NCI-H146 treated with DMSO at 0.1 percent for 48 hours (cell line): ENCODE measurements at regions not wholly inside any gene's neighbourhood (a gene's known extent, or its start where the extent isn't known, plus 50 kb on each side); places are given as distances from the start of the nearest gene placed in this dataset.
A peak's percentile ranks its signal among the peaks of the same experiment; 100 is the strongest.

Experiments
- DNase-seq: peaks from one replicate; lab custom pipeline; 2025; ENCODE audit not compliant: unreplicated experiment; lab: John Stamatoyannopoulos, UW

GRCh38 chr19:29395111-29395733 is 130.6 kb upstream of the VSTM2B start:
- no peak for DNase-seq

DNA sequence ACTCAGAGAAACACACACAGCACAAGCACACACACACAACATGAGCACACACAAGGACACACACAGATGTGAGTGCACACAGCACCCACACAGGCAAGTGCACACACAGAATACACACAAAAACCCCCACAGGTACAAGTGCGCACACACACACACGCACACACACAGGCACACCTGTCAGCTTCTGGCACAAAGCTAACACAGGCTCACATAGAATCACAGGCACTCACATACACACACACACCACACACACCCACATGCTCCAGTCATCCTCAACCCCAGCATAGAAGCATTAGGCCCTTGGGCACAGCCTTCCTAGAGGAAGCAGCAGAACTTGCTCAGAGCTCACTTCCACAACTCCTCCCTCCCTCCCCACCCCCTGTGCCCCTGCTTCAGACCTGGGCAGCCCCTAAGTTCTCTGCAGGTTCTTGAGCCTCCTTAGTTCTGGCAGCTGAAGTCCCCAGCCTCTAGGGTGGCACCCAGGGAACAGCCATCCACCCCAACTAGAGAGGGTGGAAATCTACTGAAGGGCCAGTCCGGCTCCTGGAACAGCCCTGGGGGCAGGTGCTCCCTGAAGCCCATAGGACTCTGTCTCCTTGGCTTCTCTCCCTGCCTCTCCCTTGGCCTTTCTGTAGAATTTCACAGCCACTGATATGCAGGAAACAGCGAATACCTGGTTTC is 129.9 kb upstream of the VSTM2B start:
- no peak for DNase-seq

- DNase-seq, result no peak
Measured at GRCh38 chr19:29396925-29397324, 128.9 kb upstream of the VSTM2B start.

DNA sequence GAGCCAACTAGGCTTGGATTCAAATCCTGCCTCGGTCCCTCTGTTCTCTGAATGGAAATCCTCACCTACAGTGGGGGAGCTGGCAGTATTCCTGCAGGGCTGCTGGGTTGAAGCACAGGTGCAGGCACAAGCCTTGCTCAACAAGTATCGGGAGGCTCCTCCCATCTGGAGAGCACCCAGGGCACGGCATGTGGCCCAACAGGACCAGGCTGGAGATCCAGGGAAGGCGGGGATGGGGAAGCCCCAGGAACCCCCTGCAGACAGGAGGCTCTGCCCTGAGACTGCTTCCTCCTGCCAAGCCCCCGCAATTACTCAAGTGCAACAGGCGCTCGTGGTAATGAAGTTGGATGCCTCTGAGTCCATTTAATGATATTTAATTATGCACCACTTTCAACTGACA is 128.0 kb upstream of the VSTM2B start:
- no peak for DNase-seq

DNA sequence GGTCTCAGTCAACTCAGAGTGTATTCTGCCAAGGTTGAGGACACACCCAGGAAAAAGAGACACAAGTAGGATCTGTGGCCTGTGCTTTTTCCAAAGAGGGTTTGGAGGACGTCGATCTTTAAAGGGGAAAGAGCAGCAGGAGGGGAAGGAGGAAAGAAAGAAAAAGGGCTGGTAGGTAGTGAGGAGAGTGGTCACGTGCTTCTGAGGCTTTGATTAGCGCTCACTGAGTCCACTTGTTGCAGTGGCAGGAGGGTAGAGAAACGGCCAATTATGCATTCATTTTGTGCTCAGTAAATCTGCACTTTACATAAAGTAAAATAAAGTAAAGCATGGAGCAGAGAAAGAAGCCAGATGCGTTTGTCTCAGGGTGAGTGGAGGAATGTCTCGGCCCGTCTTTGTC is 126.0 kb upstream of the VSTM2B start:
- DNase-seq, result no peak

GRCh38 chr19:29400917-29401711 is 124.7 kb upstream of the VSTM2B start:
- no peak for DNase-seq

DNA sequence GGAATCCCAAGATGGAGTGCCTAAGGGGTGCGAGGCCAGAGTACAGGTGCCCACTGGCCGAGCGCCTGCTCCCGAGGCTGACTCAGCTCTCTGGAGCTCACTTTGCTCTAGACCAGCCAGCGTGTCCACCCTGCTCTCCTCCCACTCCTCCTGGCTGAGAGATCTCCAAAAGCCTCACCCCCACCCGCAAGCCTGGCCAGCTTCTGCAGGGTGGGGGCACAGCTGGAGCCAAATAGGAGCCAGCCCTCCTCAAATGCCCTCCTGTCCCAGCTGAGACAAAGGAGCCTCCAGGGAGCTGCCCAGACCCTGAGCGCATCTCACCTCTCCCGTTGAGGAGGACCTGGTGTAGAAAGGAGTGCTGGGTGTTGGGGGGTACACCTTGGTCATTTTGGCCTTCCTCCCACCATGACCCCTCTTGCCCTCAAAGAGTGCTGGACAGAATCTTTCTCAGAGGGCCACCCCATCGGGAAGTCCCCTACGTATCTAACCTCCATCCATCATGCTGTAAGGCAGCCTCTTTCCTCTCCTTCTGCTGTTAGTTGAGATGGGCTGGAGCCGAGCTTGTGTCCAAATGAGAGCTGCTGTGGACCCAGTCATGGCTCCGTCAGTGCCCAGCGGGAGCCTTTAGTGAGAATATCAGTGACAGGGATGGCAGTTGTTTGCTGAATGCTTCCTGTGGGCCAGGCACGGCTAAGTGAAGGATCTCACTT is 123.9 kb upstream of the VSTM2B start:
- no peak for DNase-seq

DNA sequence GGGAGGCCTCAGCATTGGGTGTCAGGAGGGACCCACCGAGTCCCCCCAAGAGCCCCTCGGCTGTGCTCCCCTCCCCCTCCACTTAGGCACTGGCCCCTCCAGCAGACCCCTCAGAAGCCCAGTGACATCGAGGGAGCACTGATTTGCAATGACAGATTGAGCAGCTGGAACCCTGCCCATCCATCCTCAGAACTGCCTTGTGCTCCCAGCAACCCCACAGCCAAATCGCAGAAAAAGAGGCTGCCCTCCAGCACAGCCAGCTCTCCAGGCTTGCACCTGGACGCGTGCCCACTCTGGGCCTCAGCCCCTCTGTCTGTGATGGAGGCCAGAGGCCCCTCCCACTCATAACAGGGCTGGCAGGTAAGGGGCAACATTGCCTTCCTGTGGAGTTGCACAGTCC is 123.2 kb upstream of the VSTM2B start:
- DNase-seq, result no peak

- DNase-seq, result peak; percentile 46
Measured at GRCh38 chr19:29404015-29404414, 121.8 kb upstream of the VSTM2B start.

- DNase-seq, result peak; percentile 5
Measured at GRCh38 chr19:29404951-29405727, 120.7 kb upstream of the VSTM2B start.

- DNase-seq, result no peak
Measured at GRCh38 chr19:29405728-29405995, 120.1 kb upstream of the VSTM2B start.

DNA sequence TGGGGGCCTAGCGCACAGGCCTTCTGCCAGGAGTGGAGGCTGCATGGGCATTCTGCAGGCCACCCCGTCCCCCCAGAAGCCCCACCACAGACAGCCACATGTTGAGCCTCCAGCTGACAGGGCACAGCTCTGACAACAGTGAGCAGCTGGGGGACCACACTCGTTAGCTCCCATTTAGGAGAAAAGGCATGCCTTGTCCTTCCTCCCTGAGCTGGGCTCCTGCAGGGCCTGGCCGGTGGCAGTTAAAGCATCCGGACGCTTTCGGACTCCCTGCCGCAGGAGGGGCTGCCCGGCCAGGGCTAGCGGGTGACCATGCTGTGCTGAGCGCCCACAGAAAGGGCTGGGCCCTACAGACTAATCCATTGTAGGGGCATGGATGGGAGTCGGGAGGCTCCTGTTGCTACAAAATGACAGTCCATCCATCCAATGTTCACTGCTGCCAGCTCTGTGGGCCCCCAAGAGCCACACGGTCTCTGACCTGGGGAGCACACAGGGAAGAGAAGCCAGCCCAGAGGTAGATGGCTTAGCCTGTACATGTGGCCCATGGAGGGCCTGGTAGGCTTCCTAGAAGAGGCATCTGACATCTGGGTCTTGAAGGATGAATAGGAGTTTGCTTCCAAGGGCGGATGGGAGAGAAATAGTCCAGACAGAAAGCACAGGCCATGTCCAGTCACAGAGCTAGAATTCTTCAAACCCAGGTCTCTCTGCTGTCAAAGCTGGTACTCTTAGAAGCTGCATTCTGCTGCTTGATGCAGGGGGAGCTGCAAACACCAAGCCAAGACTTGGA is 116.5 kb upstream of the VSTM2B start:
- no peak for DNase-seq

- no peak for DNase-seq
Measured at GRCh38 chr19:29410601-29411000, 115.2 kb upstream of the VSTM2B start.

- DNase-seq, result no peak
Measured at GRCh38 chr19:29411113-29411581, 114.6 kb upstream of the VSTM2B start.

DNA sequence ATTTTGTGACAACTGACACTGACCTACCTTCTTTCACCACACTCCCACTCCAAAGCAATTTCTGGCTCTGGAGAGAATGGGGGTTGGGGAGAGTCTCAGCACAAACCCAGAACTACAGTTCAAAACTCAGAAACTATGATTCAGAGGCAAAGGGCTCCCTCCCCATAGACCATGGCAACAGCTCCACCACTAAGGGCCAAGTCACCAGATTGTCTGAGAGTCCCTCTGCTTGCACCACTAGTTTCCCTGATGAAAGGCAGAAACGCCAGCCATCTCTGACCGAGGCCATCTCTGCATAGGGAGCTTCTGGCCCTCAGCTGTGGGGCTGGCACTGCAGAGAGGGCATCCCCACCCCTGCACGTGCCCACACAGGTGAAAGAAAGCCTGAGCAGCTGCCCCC is 112.4 kb upstream of the VSTM2B start:
- DNase-seq, result no peak

- DNase-seq, result no peak
Measured at GRCh38 chr19:29415507-29415906, 110.3 kb upstream of the VSTM2B start.

DNA sequence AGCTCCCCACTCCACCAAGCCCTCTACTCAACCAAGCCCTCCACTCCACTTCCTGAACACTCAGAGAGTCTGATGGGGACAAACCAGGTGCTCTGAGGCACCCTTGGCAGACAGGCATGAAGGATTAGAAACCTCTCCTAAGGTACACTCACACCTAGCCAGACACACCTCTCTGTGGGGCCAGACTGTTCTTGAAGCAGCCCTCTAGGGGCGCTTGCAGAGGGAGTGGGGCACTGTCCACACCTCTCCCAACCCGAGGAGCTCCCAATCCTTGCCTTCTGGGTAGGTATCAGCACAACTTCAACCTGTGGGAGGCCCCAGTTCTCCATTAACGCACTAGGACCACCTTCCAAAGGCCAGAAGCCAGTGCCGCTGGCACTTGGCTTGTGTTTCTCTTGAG is 108.7 kb upstream of the VSTM2B start:
- DNase-seq, result no peak

DNA sequence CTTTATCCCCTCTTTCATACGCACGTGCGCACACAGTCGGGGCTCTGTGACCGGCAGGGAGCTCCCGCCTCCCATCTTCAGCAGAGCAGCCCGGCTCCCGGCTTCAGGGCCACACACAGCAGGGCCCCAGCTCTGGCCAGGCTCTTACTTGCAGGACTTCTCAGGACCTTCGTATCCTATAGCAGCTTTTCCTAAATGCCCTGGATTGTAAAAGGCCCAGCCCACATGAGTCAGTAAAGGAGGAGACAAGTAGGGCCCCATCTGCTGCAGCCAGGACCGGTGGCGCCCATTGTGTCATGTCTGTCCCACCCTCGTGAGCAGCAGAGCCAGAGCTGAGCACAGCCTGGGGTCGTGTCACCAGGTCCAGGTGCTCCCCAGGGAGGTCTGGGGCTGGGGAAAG is 107.6 kb upstream of the VSTM2B start:
- DNase-seq, result no peak

- DNase-seq, result no peak
Measured at GRCh38 chr19:29420065-29420464, 105.7 kb upstream of the VSTM2B start.
